ENCODE measurements at regions not wholly inside any gene's neighbourhood (a gene's known extent, or its start where the extent isn't known, plus 50 kb on each side); places are given as distances from the start of the nearest gene placed in this dataset.

DNA sequence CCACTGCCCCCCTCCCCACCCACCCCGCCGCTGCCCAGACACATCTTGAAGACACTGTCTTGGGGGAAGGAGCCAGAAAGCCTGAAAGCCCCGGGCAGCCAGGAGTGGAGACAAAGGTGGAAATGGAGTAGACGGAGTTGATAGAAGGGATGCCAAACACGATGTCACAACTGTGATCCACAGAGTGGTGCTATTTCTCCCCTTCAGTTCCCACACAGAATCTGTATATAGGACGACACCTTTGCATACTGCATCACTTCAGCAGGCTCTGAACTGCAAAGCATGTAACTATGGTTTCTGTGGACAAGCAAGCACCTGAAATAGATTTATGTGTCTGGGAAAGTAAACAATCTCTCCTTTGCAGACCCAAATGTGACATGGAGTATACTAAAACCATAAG, 56.4 kb upstream of the F13A1 start:
- intact Hi-C loops (cut with micrococcal nuclease; ENCODE audit: unreplicated experiment), result no loop called here
- CTCF ChIA-PET, result no interaction called here
- no TSS peak for BruUV-seq (replicated peaks)
- H3K4me3 ChIP-seq (ENCODE audit: low read depth in 2 of 2, low read length in 2 of 2), result no peak overlapping the region
- in situ Hi-C loops (cut with HindIII; ENCODE audit: low pct_unique_long_range_greater_than_20kb, low sequenced_read_pairs), result no loop called here
- no peaks in the 10 kb centered on the region for H3K9me3 ChIP-seq (ENCODE audit: control insufficient read depth, insufficient read depth, low read depth, low read length)
- POLR2A ChIA-PET, result no interaction called here
- H3K36me3 ChIP-seq (ENCODE audit: control insufficient read depth, insufficient read depth, low read length), result no peaks in the 10 kb centered on the region
- DNase-seq (ENCODE audit: low read depth, low spot score), result no peak
- no peaks in the 10 kb centered on the region for H3K4me1 ChIP-seq (ENCODE audit: control insufficient read depth, insufficient read depth, low read length)
- H3K27me3 ChIP-seq (ENCODE audit: control insufficient read depth, insufficient read depth, low read length), result no peaks in the 10 kb centered on the region
- TF ChIP-seq SIN3A (IDR thresholded peaks at IDR 0.05; ENCODE audit: borderline replicate concordance, insufficient read depth, low read depth, low read length), result no peak
- TF ChIP-seq, protein P1, sequence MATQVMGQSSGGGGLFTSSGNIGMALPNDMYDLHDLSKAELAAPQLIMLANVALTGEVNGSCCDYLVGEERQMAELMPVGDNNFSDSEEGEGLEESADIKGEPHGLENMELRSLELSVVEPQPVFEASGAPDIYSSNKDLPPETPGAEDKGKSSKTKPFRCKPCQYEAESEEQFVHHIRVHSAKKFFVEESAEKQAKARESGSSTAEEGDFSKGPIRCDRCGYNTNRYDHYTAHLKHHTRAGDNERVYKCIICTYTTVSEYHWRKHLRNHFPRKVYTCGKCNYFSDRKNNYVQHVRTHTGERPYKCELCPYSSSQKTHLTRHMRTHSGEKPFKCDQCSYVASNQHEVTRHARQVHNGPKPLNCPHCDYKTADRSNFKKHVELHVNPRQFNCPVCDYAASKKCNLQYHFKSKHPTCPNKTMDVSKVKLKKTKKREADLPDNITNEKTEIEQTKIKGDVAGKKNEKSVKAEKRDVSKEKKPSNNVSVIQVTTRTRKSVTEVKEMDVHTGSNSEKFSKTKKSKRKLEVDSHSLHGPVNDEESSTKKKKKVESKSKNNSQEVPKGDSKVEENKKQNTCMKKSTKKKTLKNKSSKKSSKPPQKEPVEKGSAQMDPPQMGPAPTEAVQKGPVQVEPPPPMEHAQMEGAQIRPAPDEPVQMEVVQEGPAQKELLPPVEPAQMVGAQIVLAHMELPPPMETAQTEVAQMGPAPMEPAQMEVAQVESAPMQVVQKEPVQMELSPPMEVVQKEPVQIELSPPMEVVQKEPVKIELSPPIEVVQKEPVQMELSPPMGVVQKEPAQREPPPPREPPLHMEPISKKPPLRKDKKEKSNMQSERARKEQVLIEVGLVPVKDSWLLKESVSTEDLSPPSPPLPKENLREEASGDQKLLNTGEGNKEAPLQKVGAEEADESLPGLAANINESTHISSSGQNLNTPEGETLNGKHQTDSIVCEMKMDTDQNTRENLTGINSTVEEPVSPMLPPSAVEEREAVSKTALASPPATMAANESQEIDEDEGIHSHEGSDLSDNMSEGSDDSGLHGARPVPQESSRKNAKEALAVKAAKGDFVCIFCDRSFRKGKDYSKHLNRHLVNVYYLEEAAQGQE (IDR thresholded peaks at IDR 0.05; ENCODE audit: insufficient read depth in 1 of 2, low read depth in 2 of 2, low read length in 1 of 2), result no peak
- no peak for TF ChIP-seq POLR2AphosphoS5 (IDR thresholded peaks at IDR 0.05; ENCODE audit: low read depth, low read length)
- TF ChIP-seq TCF7L2 (IDR thresholded peaks at IDR 0.05; ENCODE audit: low read depth, low read length), result no peak
- TF ChIP-seq, protein P2, sequence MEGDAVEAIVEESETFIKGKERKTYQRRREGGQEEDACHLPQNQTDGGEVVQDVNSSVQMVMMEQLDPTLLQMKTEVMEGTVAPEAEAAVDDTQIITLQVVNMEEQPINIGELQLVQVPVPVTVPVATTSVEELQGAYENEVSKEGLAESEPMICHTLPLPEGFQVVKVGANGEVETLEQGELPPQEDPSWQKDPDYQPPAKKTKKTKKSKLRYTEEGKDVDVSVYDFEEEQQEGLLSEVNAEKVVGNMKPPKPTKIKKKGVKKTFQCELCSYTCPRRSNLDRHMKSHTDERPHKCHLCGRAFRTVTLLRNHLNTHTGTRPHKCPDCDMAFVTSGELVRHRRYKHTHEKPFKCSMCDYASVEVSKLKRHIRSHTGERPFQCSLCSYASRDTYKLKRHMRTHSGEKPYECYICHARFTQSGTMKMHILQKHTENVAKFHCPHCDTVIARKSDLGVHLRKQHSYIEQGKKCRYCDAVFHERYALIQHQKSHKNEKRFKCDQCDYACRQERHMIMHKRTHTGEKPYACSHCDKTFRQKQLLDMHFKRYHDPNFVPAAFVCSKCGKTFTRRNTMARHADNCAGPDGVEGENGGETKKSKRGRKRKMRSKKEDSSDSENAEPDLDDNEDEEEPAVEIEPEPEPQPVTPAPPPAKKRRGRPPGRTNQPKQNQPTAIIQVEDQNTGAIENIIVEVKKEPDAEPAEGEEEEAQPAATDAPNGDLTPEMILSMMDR (IDR thresholded peaks at IDR 0.05), result no peak
- H3K27ac ChIP-seq (ENCODE audit: low read length), result no peak overlapping the region
- no peak for ATAC-seq

DNA sequence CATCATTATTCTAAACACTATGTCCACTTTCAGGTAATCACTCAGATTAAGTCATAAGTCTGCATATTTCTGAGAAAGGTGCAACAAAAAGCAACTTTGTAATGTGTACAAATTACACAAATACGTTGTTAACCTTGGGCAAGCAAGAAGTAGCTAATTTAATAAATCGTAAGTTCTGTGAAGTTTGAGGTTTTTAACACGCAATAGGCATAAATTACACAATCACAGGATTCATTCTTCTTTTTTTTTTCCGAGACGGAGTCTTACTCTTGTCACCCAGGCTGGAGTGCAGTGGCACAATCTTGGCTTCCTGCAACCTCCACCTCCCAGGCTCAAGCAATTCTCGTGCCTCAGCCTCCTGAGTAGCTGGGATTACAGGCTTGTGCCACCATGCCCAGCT, 57.2 kb upstream of the F13A1 start:
- ChIA-PET CTCF (no interaction called here), POLR2A (no interaction called here)
- in situ Hi-C loops (cut with HindIII; ENCODE audit: low pct_unique_long_range_greater_than_20kb, low sequenced_read_pairs) (no loop called here), intact Hi-C loops (cut with micrococcal nuclease; ENCODE audit: unreplicated experiment) (no loop called here)
- Histone ChIP-seq H3K4me3 (ENCODE audit: low read depth in 2 of 2, low read length in 2 of 2) (no peak overlapping the region), H3K36me3 (ENCODE audit: control insufficient read depth, insufficient read depth, low read length) (no peaks in the 10 kb centered on the region), H3K4me1 (ENCODE audit: control insufficient read depth, insufficient read depth, low read length) (no peaks in the 10 kb centered on the region), H3K27ac (ENCODE audit: low read length) (no peak overlapping the region), H3K27me3 (ENCODE audit: control insufficient read depth, insufficient read depth, low read length) (no peaks in the 10 kb centered on the region), H3K9me3 (ENCODE audit: control insufficient read depth, insufficient read depth, low read depth, low read length) (no peaks in the 10 kb centered on the region)
- DNase-seq (ENCODE audit: low read depth, low spot score) (no peak), ATAC-seq (no peak)
- TF ChIP-seq, protein P1 (IDR thresholded peaks at IDR 0.05; ENCODE audit: insufficient read depth in 1 of 2, low read depth in 2 of 2, low read length in 1 of 2), result no peak
- TF ChIP-seq TCF7L2 (IDR thresholded peaks at IDR 0.05; ENCODE audit: low read depth, low read length) (no peak), POLR2AphosphoS5 (IDR thresholded peaks at IDR 0.05; ENCODE audit: low read depth, low read length) (no peak), SIN3A (IDR thresholded peaks at IDR 0.05; ENCODE audit: borderline replicate concordance, insufficient read depth, low read depth, low read length) (no peak)
- TF ChIP-seq, protein P2 (IDR thresholded peaks at IDR 0.05), result no peak
- no TSS peak for BruUV-seq (replicated peaks)
